ENCODE measurements at regions not wholly inside any gene's neighbourhood (a gene's known extent, or its start where the extent isn't known, plus 50 kb on each side); places are given as distances from the start of the nearest gene placed in this dataset.

DNA sequence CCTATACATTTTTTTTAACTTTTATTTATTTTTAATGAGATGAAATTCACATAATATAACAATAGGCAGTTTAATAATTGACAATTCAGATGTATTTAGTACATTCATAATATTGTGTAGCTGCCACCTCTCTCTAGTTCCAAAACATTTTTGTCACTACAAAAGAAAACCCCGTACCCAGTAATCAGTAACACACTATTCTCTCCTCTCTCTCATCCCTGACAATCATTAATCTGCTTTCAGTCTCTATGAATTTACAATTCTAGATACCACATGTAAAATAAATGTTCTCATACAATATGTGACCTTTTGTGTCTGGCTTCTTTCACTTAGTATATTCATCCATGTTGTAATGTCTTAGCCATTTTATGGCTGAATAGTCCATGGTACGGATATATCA, 244.8 kb upstream of the DMRT1 start (continued):
- TF ChIP-seq KDM1A (IDR thresholded peaks at IDR 0.05; ENCODE audit: borderline replicate concordance, low read length), result no peak
- TF ChIP-seq NANOG (IDR thresholded peaks at IDR 0.05; ENCODE audit: insufficient read depth, low read depth, low read length, poor library complexity, severe bottlenecking), result no peak
- TF ChIP-seq GABPA (IDR thresholded peaks at IDR 0.05; ENCODE audit: borderline replicate concordance, insufficient read depth, low read length), result no peak
- no peak for TF ChIP-seq CTBP2 (IDR thresholded peaks at IDR 0.05; ENCODE audit: borderline replicate concordance, insufficient read depth, insufficient read length, low read length)

Measured in H1 (cell line).